BE2C (cell line): ENCODE measurements at regions not wholly inside any gene's neighbourhood (a gene's known extent, or its start where the extent isn't known, plus 50 kb on each side); places are given as distances from the start of the nearest gene placed in this dataset.

ENCODE experiments used
- DNase-seq: peaks from one replicate; pipeline ENCODE4 v3.0.0-alpha.2; 2020
- H3K27me3 ChIP-seq: fragments of 250-450 bp; sonication (Bioruptor Pico); 2 replicates; pipeline ENCODE4 v1.5.1; 2020; ENCODE audit warnings: mild to moderate bottlenecking
- H3K36me3 ChIP-seq: fragments of 250-450 bp; sonication (Bioruptor Pico); 2 replicates; pipeline ENCODE4 v1.5.1; 2020; ENCODE audit warnings: mild to moderate bottlenecking
- H3K4me1 ChIP-seq: fragments of 250-450 bp; sonication (Bioruptor Pico); 2 replicates; pipeline ENCODE4 v1.5.1; 2020
- H3K4me3 ChIP-seq: 2 replicates; pipeline ENCODE4 v1.5.1; 2011; ENCODE audit warnings: low read depth, low read length
- H3K9me3 ChIP-seq: fragments of 250-450 bp; sonication (Bioruptor Pico); 2 replicates; pipeline ENCODE4 v1.5.1; 2020
- TF ChIP-seq, protein P1 (sequence below): IDR thresholded peaks from 2 replicates; pipeline ENCODE4 v1.5.1; 2012; ENCODE audit warnings: mild to moderate bottlenecking, low read depth, low read length

GRCh38 chr2:5888126-5888525 lies 195.9 kb downstream of the SOX11 start:
- Histone ChIP-seq H3K36me3 (no peaks in the 10 kb centered on the region), H3K4me1 (no peaks in the 10 kb centered on the region), H3K4me3 (no peak overlapping the region), H3K9me3 (no peaks in the 10 kb centered on the region; the same call in 1 of the 2 replicates), H3K27me3 (no peaks in the 10 kb centered on the region)
- DNase-seq = no peak
- TF ChIP-seq, protein P1, sequence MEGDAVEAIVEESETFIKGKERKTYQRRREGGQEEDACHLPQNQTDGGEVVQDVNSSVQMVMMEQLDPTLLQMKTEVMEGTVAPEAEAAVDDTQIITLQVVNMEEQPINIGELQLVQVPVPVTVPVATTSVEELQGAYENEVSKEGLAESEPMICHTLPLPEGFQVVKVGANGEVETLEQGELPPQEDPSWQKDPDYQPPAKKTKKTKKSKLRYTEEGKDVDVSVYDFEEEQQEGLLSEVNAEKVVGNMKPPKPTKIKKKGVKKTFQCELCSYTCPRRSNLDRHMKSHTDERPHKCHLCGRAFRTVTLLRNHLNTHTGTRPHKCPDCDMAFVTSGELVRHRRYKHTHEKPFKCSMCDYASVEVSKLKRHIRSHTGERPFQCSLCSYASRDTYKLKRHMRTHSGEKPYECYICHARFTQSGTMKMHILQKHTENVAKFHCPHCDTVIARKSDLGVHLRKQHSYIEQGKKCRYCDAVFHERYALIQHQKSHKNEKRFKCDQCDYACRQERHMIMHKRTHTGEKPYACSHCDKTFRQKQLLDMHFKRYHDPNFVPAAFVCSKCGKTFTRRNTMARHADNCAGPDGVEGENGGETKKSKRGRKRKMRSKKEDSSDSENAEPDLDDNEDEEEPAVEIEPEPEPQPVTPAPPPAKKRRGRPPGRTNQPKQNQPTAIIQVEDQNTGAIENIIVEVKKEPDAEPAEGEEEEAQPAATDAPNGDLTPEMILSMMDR = no peak

GRCh38 chr2:5889519-5889918 lies 197.3 kb downstream of the SOX11 start:
- DNase-seq = no peak
- Histone ChIP-seq H3K4me1 (no peaks in the 10 kb centered on the region), H3K36me3 (no peaks in the 10 kb centered on the region), H3K4me3 (no peak overlapping the region), H3K27me3 (no peaks in the 10 kb centered on the region), H3K9me3 (no peaks in the 10 kb centered on the region; the same call in 1 of the 2 replicates)
- TF ChIP-seq, protein P1 = no peak

DNA sequence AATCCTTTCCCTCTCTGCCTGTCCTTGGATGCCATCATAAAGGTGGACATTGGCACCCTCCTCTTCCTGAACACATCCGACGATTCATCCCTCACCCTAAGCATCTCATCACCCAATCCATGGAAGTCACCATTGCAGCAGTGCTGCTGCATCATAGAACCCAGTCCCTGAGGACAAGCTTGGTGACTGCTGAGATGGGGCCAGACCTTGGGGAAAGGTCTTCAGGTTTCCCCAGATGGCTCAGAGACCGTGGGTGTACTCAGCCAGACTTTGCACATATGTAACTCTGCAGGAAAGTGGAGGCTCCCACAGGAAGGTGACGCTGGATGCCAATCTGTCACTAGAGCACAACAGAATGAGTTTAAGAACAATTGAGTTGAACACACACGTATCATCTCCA lies 202.2 kb downstream of the SOX11 start:
- Histone ChIP-seq H3K36me3 (no peaks in the 10 kb centered on the region), H3K27me3 (no peaks in the 10 kb centered on the region), H3K4me3 (no peak overlapping the region), H3K9me3 (peaks cover 5% of the 10 kb centered on the region; the same call in 1 of the 2 replicates), H3K4me1 (no peaks in the 10 kb centered on the region)
- DNase-seq = no peak
- TF ChIP-seq, protein P1 = no peak

DNA sequence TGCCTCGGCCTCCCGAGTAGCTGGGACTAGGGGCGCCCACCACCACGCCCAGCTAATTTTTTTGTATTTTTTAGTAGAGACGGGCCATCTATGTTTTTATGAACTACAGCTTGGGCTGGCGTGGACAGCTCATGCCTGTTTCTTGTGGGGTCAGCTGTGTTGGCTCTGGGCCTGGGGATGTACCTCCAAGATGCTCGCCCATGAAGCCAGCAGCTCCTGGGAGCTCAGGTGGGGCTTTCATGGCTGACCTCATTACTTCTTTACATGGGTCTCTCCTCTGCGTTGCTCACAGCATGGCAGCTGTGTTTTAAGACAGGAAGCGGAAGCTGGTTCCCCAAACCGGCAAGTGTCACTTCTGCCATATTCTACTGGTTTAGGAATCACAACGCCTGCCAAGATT lies 203.1 kb downstream of the SOX11 start:
- H3K4me1 ChIP-seq = no peaks in the 10 kb centered on the region
- no peak overlapping the region for H3K4me3 ChIP-seq
- peaks cover 5% of the 10 kb centered on the region; the same call in 1 of the 2 replicates for H3K9me3 ChIP-seq
- DNase-seq = no peak
- H3K27me3 ChIP-seq = no peaks in the 10 kb centered on the region
- H3K36me3 ChIP-seq = no peaks in the 10 kb centered on the region
- TF ChIP-seq, protein P1 = no peak

- H3K27me3 ChIP-seq = no peaks in the 10 kb centered on the region
- H3K4me1 ChIP-seq = no peaks in the 10 kb centered on the region
- no peaks in the 10 kb centered on the region for H3K36me3 ChIP-seq
- peaks cover 5% of the 10 kb centered on the region; the same call in 1 of the 2 replicates for H3K9me3 ChIP-seq
- DNase-seq = no peak
- TF ChIP-seq, protein P1 = no peak
- H3K4me3 ChIP-seq = no peak overlapping the region
Measured at GRCh38 chr2:5897249-5897648, 205.1 kb downstream of the SOX11 start.

- Histone ChIP-seq H3K4me3 (no peak overlapping the region), H3K4me1 (no peaks in the 10 kb centered on the region), H3K9me3 (peaks cover 5% of the 10 kb centered on the region; the same call in 1 of the 2 replicates), H3K36me3 (no peaks in the 10 kb centered on the region), H3K27me3 (no peaks in the 10 kb centered on the region)
- no peak for DNase-seq
- TF ChIP-seq, protein P1 = no peak
Measured at GRCh38 chr2:5898667-5899066, 206.5 kb downstream of the SOX11 start.
